ENCODE measurements at regions not wholly inside any gene's neighbourhood (a gene's known extent, or its start where the extent isn't known, plus 50 kb on each side); places are given as distances from the start of the nearest gene placed in this dataset.

- Histone ChIP-seq H3K9me3 (ENCODE audit: control insufficient read depth, insufficient read depth, low read length) (no peaks in the 10 kb centered on the region), H3K4me3 (ENCODE audit: low read depth, low read length) (no peak overlapping the region), H3K27ac (ENCODE audit: low read depth, low read length) (no peak overlapping the region), H3K27me3 (ENCODE audit: control insufficient read depth, insufficient read depth, low read length) (no peaks in the 10 kb centered on the region)
- TF ChIP-seq CTCF (IDR thresholded peaks at IDR 0.05; ENCODE audit: low read depth, low read length) = no peak
- ChIA-PET POLR2A (interaction anchor here (1.0 kb wide), 1 partner anchor 21 kb away, joined by 3 read pairs; no protein-coding TSS in a partner anchor), CTCF (interaction anchor here (1.2 to 9.1 kb wide), 5 partner anchors 79 to 333 kb away, joined by 3 to 125 read pairs (median 8); partner anchors contain the start of gene MACIR)
- no peak for DNase-seq (ENCODE audit: low read depth, low spot score)
Measured at GRCh38 chr5:103472265-103472664, 90.3 kb downstream of the NUDT12 start.

GRCh38 chr5:103469288-103470040, 93.1 kb downstream of the NUDT12 start:
- no peak overlapping the region for H3K27ac ChIP-seq (ENCODE audit: low read depth, low read length)
- H3K27me3 ChIP-seq (ENCODE audit: control insufficient read depth, insufficient read depth, low read length) = no peaks in the 10 kb centered on the region
- DNase-seq (ENCODE audit: low read depth, low spot score) = no peak
- H3K4me3 ChIP-seq (ENCODE audit: low read depth, low read length) = no peak overlapping the region
- no peak for TF ChIP-seq CTCF (IDR thresholded peaks at IDR 0.05; ENCODE audit: low read depth, low read length)
- ChIA-PET CTCF (no interaction called here), POLR2A (no interaction called here)
- H3K9me3 ChIP-seq (ENCODE audit: control insufficient read depth, insufficient read depth, low read length) = no peaks in the 10 kb centered on the region

DNA sequence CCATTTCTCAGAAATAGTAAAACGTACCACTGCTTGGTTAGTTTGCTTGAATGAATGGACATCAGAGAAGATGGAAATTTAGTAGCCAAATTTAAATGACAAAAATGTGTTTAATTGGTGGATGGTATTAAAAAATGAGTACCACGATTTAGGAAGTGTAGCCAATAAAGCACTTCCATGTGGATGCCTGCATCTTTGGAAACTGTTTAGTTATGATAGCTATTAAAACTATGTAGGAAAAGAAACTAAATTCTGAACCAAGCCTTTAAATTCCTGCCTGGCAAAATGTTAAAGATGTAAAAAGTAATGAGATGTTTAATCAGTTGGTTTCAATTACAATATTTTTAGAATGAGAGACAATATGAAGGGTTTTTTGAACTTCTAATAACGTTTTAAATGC, 94.8 kb downstream of the NUDT12 start:
- no peak overlapping the region for H3K27ac ChIP-seq (ENCODE audit: low read depth, low read length)

DNA sequence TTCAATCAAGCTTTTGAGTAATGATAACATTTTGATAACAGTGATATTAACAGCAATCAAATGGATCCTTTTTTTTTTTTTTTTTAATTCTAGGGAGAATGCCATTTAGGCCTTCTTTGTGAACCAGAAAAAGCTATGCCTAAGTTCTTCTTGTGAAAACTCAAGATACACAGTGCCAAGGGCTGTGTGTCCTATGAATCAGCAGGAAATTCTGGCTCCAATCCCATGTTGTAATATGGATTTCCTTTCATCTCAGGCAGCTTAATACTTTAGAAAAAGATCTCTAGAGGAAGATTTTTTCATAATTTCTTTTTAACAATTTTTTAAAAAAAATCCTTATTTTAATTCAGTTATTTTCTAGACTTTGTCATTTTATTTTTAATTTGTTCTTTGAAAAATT, 96.1 kb downstream of the NUDT12 start:
- Histone ChIP-seq H3K27me3 (ENCODE audit: control insufficient read depth, insufficient read depth, low read length) (no peaks in the 10 kb centered on the region), H3K4me3 (ENCODE audit: low read depth, low read length) (no peak overlapping the region), H3K27ac (ENCODE audit: low read depth, low read length) (no peak overlapping the region), H3K9me3 (ENCODE audit: control insufficient read depth, insufficient read depth, low read length) (no peaks in the 10 kb centered on the region)
- ChIA-PET CTCF (interaction anchor here (0.5 to 2.2 kb wide), 4 partner anchors 9 to 242 kb away, joined by 3 to 16 read pairs (median 10); no protein-coding TSS in a partner anchor), POLR2A (interaction anchor here (1.0 kb wide), 1 partner anchor 208 kb away, joined by 8 read pairs; the partner anchor contains the start of gene MACIR)
- TF ChIP-seq CTCF (IDR thresholded peaks at IDR 0.05; ENCODE audit: low read depth, low read length) = no peak
- no peak for DNase-seq (ENCODE audit: low read depth, low spot score)

More for the DNA sequence above, 94.8 kb downstream of the NUDT12 start:
- DNase-seq (ENCODE audit: low read depth, low spot score) = no peak
- CTCF ChIA-PET = interaction anchor here (0.6 to 2.2 kb wide), 3 partner anchors 8 to 243 kb away, joined by 3 to 16 read pairs (median 14); no protein-coding TSS in a partner anchor
- Histone ChIP-seq H3K9me3 (ENCODE audit: control insufficient read depth, insufficient read depth, low read length) (no peaks in the 10 kb centered on the region), H3K4me3 (ENCODE audit: low read depth, low read length) (no peak overlapping the region), H3K27me3 (ENCODE audit: control insufficient read depth, insufficient read depth, low read length) (no peaks in the 10 kb centered on the region)
- POLR2A ChIA-PET = no interaction called here
- no peak for TF ChIP-seq CTCF (IDR thresholded peaks at IDR 0.05; ENCODE audit: low read depth, low read length)

GRCh38 chr5:103465891-103466290, 96.7 kb downstream of the NUDT12 start:
- Histone ChIP-seq H3K27me3 (ENCODE audit: control insufficient read depth, insufficient read depth, low read length) (no peaks in the 10 kb centered on the region), H3K9me3 (ENCODE audit: control insufficient read depth, insufficient read depth, low read length) (no peaks in the 10 kb centered on the region), H3K4me3 (ENCODE audit: low read depth, low read length) (no peak overlapping the region), H3K27ac (ENCODE audit: low read depth, low read length) (no peak overlapping the region)
- ChIA-PET POLR2A (interaction anchor here (1.0 kb wide), 1 partner anchor 208 kb away, joined by 8 read pairs; the partner anchor contains the start of gene MACIR), CTCF (interaction anchor here (0.6 to 2.2 kb wide), 3 partner anchors 10 to 241 kb away, joined by 5 to 16 read pairs (median 14); no protein-coding TSS in a partner anchor)
- TF ChIP-seq CTCF (IDR thresholded peaks at IDR 0.05; ENCODE audit: low read depth, low read length) = no peak
- DNase-seq (ENCODE audit: low read depth, low spot score) = no peak

All from AG04450 (cell line).